ENCODE measurements at regions not wholly inside any gene's neighbourhood (a gene's known extent, or its start where the extent isn't known, plus 50 kb on each side); places are given as distances from the start of the nearest gene placed in this dataset.

GRCh38 chr14:104448721-104449120, 130.8 kb upstream of the C14orf180 start:
- TF ChIP-seq ZNF263 (CRISPR knock-in tag; IDR thresholded peaks at IDR 0.05; ENCODE audit: low read depth) (no peak), TEAD4 (CRISPR knock-in tag; IDR thresholded peaks at IDR 0.05) (no peak), PRDM15 (CRISPR knock-in tag; IDR thresholded peaks at IDR 0.05) (no peak), RELA (CRISPR knock-in tag; IDR thresholded peaks at IDR 0.05; ENCODE audit: borderline replicate concordance) (no peak), AR (CRISPR knock-in tag; IDR thresholded peaks at IDR 0.05) (no peak), CTCF (IDR thresholded peaks at IDR 0.05) (no peak), SMAD3 (CRISPR knock-in tag; IDR thresholded peaks at IDR 0.05; ENCODE audit: borderline replicate concordance) (no peak), CREM (CRISPR knock-in tag; IDR thresholded peaks at IDR 0.05) (no peak), USF2 (CRISPR knock-in tag; IDR thresholded peaks at IDR 0.05) (no peak), ZNF416 (CRISPR knock-in tag; IDR thresholded peaks at IDR 0.05) (no peak), SP1 (CRISPR knock-in tag; conservative IDR thresholded peaks at IDR 0.05) (no peak), NR3C1 (CRISPR knock-in tag; conservative IDR thresholded peaks at IDR 0.05; ENCODE audit: low read depth) (no peak), FOXJ3 (CRISPR knock-in tag; IDR thresholded peaks at IDR 0.05; ENCODE audit: borderline replicate concordance) (no peak), USF1 (CRISPR knock-in tag; IDR thresholded peaks at IDR 0.05) (no peak)

All from WTC11 (cell line).